H1 (cell line): ENCODE measurements at regions not wholly inside any gene's neighbourhood (a gene's known extent, or its start where the extent isn't known, plus 50 kb on each side); places are given as distances from the start of the nearest gene placed in this dataset.

ENCODE experiments used
- CTCF ChIA-PET: fragments of 300-600 bp; sonication (Branson Sonifier 250); formaldehyde crosslinking; loops from one replicate; lab custom pipeline; 2021; ENCODE audit not compliant: partially characterized antibody; lab: Charles Lee
- POLR2A ChIA-PET: fragments of 300-600 bp; sonication (Branson Sonifier 250); formaldehyde crosslinking; loops from one replicate; lab custom pipeline; 2021; ENCODE audit warnings: inconsistent platforms; ENCODE audit not compliant: partially characterized antibody; lab: Charles Lee
- DNase-seq, 2 experiments: peaks; one replicate each; pipeline versions ENCODE4 v3.0.0 to v3.0.0-alpha.2; 2010 to 2022; ENCODE audit warnings: low spot score in 2 of 2, low read depth in 1 of 2, mixed read lengths in 1 of 2
- FAIRE-seq: peaks from 2 replicates; lab custom pipeline; 2011; peaks lifted over from hg19 to GRCh38; lab: Jason Lieb, UNC
- H2AFZ ChIP-seq: 2 replicates; pipeline ENCODE4 v1.8.1; 2012; ENCODE audit warnings: low read length, inconsistent platforms
- H2AK5ac ChIP-seq: 2 replicates; pipeline ENCODE4 v1.6.1; 2013; ENCODE audit warnings: low read depth, low read length
- H2BK120ac ChIP-seq: replicated peaks from 2 replicates; pipeline ENCODE3; 2013; ENCODE audit warnings: low read depth, low read length, inconsistent platforms
- H2BK12ac ChIP-seq: 2 replicates; pipeline ENCODE4 v1.6.1; 2013; ENCODE audit warnings: low read depth, low read length
- H2BK15ac ChIP-seq: 2 replicates; pipeline ENCODE4 v1.6.1; 2013; ENCODE audit warnings: low read length
- H2BK20ac ChIP-seq: 2 replicates; pipeline ENCODE4 v1.6.1; 2013; ENCODE audit warnings: low read length
- H2BK5ac ChIP-seq: 2 replicates; pipeline ENCODE4 v1.6.1; 2013; ENCODE audit warnings: low read depth, low read length
- H3K14ac ChIP-seq: 2 replicates; pipeline ENCODE4 v1.6.1; 2013; ENCODE audit warnings: inconsistent platforms; ENCODE audit not compliant: insufficient read length
- H3K18ac ChIP-seq: 2 replicates; pipeline ENCODE4 v1.6.1; 2013; ENCODE audit warnings: low read length; ENCODE audit errors: extremely low read depth
- H3K23ac ChIP-seq: 2 replicates; pipeline ENCODE4 v1.6.1; 2013; ENCODE audit warnings: inconsistent platforms; ENCODE audit not compliant: insufficient read length
- H3K23me2 ChIP-seq: 2 replicates; pipeline ENCODE4 v1.6.1; 2013; ENCODE audit warnings: low read depth, low read length
- H3K27ac ChIP-seq: 2 replicates; pipeline ENCODE4 v1.6.1; 2011; ENCODE audit warnings: low read depth, low read length, inconsistent platforms
- H3K27me3 ChIP-seq, 4 experiments: replicated peaks in 1 of 4; 1 replicate in 1 of 4; 2 replicates in 3 of 4; pipeline versions ENCODE4 v1.6.1 to v1.8.1; 2011 to 2013; ENCODE audit warnings: low read length in 3 of 4, mild to moderate bottlenecking in 3 of 4, inconsistent platforms in 2 of 4, mixed read lengths in 2 of 4, moderate library complexity in 1 of 4; ENCODE audit not compliant: control insufficient read depth in 3 of 4, insufficient read depth in 3 of 4; ENCODE audit errors: extremely low read depth in 1 of 4
- H3K36me3 ChIP-seq, 4 experiments: 2 replicates each; pipeline versions ENCODE4 v1.6.1 to v1.8.1; 2011 to 2013; ENCODE audit warnings: mild to moderate bottlenecking in 4 of 4, low read length in 3 of 4, moderate library complexity in 2 of 4, control low read depth in 1 of 4, inconsistent platforms in 1 of 4; ENCODE audit not compliant: insufficient read depth in 4 of 4, control insufficient read depth in 2 of 4
- H3K4ac ChIP-seq: replicated peaks from 2 replicates; pipeline ENCODE3; 2013; ENCODE audit warnings: low read length, low read depth, mixed read lengths, inconsistent platforms; ENCODE audit not compliant: insufficient read length
- H3K4me1 ChIP-seq, 4 experiments: replicated peaks in 1 of 4; 1 replicate in 1 of 4; 2 replicates in 3 of 4; pipeline versions ENCODE4 v1.6.1 to v1.8.1; 2011 to 2013; ENCODE audit warnings: low read length in 3 of 4, inconsistent platforms in 2 of 4, mixed read lengths in 1 of 4; ENCODE audit not compliant: insufficient read depth in 4 of 4, control insufficient read depth in 3 of 4
- H3K4me2 ChIP-seq, 2 experiments: 2 replicates each; pipeline versions ENCODE4 v1.6.1 to v1.8.1; 2011 to 2013; ENCODE audit warnings: low read depth in 2 of 2, low read length in 2 of 2, control low read depth in 1 of 2, inconsistent platforms in 1 of 2, mild to moderate bottlenecking in 1 of 2; ENCODE audit not compliant: insufficient read depth in 1 of 2
- H3K4me3 ChIP-seq, 4 experiments: fragments of 200-600, 300-600 bp in 1 of 4; sonication (generic), shearing (Covaris generic), sonication (Bioruptor Twin) in 1 of 4; 2 replicates each; pipeline versions ENCODE4 v1.5.1 to v1.8.1; 2011 to 2016; ENCODE audit warnings: low read length in 4 of 4, low read depth in 3 of 4, control low read depth in 2 of 4, inconsistent platforms in 2 of 4, mild to moderate bottlenecking in 2 of 4, mixed read lengths in 1 of 4, moderate library complexity in 1 of 4; ENCODE audit not compliant: insufficient read depth in 2 of 4; ENCODE audit errors: extremely low read depth in 1 of 4
- H3K56ac ChIP-seq: replicated peaks from 2 replicates; pipeline ENCODE3; 2013; ENCODE audit warnings: low read depth, mild to moderate bottlenecking, mixed read lengths, low read length, inconsistent platforms; ENCODE audit not compliant: insufficient read length
- H3K79me1 ChIP-seq: 2 replicates; pipeline ENCODE4 v1.6.1; 2013; ENCODE audit warnings: low read depth, low read length, control low read depth
- H3K79me2 ChIP-seq, 2 experiments: 2 replicates each; pipeline versions ENCODE4 v1.6.1 to v1.8.1; 2012 to 2013; ENCODE audit warnings: low read length in 2 of 2, mild to moderate bottlenecking in 2 of 2, inconsistent platforms in 1 of 2; ENCODE audit not compliant: insufficient read depth in 2 of 2, control insufficient read depth in 1 of 2
- H3K9ac ChIP-seq, 4 experiments: replicated peaks in 1 of 4; 1 replicate in 1 of 4; 2 replicates in 3 of 4; pipeline versions ENCODE4 v1.6.1 to v1.8.1; 2011 to 2013; ENCODE audit warnings: low read depth in 3 of 4, low read length in 3 of 4, control low read depth in 2 of 4, mild to moderate bottlenecking in 2 of 4, moderate library complexity in 2 of 4, inconsistent platforms in 1 of 4; ENCODE audit errors: extremely low read depth in 1 of 4
- H3K9me3 ChIP-seq, 2 experiments: 2 replicates each; pipeline versions ENCODE4 v1.6.1 to v1.8.1; 2012 to 2013; ENCODE audit warnings: mild to moderate bottlenecking in 2 of 2, moderate library complexity in 2 of 2, control low read depth in 1 of 2, inconsistent platforms in 1 of 2, low read depth in 1 of 2, low read length in 1 of 2, mixed read lengths in 1 of 2; ENCODE audit not compliant: insufficient read depth in 2 of 2
- H4K20me1 ChIP-seq, 2 experiments: replicated peaks in 1 of 2; 2 replicates each; pipeline versions ENCODE3 to v1.8.1; 2011 to 2013; ENCODE audit warnings: inconsistent platforms in 2 of 2, low read length in 2 of 2, mild to moderate bottlenecking in 1 of 2; ENCODE audit not compliant: insufficient read depth in 2 of 2, control insufficient read depth in 1 of 2
- H4K5ac ChIP-seq: 2 replicates; pipeline ENCODE4 v1.6.1; 2013; ENCODE audit warnings: low read length, low read depth, mixed read lengths, inconsistent platforms; ENCODE audit not compliant: insufficient read length
- H4K8ac ChIP-seq: 2 replicates; pipeline ENCODE4 v1.8.0; 2013; ENCODE audit warnings: mild to moderate bottlenecking, moderate library complexity, low read length, inconsistent platforms; ENCODE audit not compliant: insufficient read depth; ENCODE audit errors: extremely low read depth
- H4K91ac ChIP-seq: replicated peaks from 2 replicates; pipeline ENCODE3; 2013; ENCODE audit warnings: low read length, mixed read lengths, inconsistent platforms; ENCODE audit not compliant: insufficient read length
- SIRT6 ChIP-seq: IDR thresholded peaks from one replicate; pipeline ENCODE4 v1.7.1; 2012; ENCODE audit warnings: low read length, inconsistent platforms
- SP4 ChIP-seq: IDR thresholded peaks from 2 replicates; pipeline ENCODE4 v1.6.1; 2012; ENCODE audit warnings: low read length, inconsistent platforms
- SRF ChIP-seq: IDR thresholded peaks from 2 replicates; pipeline ENCODE4 v1.6.1; 2011; ENCODE audit warnings: mild to moderate bottlenecking, low read depth, low read length, moderate library complexity
- USF2 ChIP-seq: IDR thresholded peaks from 2 replicates; pipeline ENCODE4 v1.6.1; 2011; ENCODE audit warnings: low read length, improper control_type of control experiment
- WGBS, 2 experiments: shearing (Covaris generic) in 1 of 2; methylation state at CpG; one replicate each; pipeline versions ENCODE4 v1.1.6 to v1.1.7; 2013 to 2015; ENCODE audit warnings: low lambda C conversion rate in 2 of 2, mixed read lengths in 2 of 2, inconsistent platforms in 1 of 2, low coverage in 1 of 2, missing lambda C conversion rate in 1 of 2; ENCODE audit not compliant: insufficient replicate concordance in 2 of 2, insufficient coverage in 1 of 2, insufficient read length in 1 of 2; ENCODE audit errors: extremely low coverage in 1 of 2, missing lambda C conversion rate in 1 of 2; 5-methylcytosine and 5-hydroxymethylcytosine counted together

DNA sequence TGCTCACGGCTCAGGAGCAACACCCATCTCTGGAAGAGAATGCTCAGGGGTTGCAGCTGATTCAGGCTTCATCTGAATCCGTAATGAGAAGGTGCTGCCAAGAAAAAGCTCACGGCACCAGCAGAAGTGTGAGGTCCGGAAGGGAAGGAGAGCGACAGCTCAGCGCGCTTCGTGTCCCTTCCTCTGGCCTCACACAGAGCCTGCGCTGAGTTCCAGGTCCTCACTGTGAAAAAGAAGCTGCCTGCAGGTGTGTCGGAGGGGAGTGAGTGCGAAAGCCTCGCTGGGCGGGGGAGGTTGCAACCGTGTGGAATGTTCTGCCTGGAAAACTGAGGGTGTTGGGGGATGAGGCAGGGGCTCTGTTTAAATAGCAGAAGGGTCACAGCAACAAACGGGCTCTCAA is 76.2 kb upstream of the TWIST2 start:
- Histone ChIP-seq H3K79me1 (no peaks in the 10 kb centered on the region), H3K27me3 (peaks cover 0 to 3% (median 0%) of the 10 kb centered on the region in 4 experiments; a peak in 3 of 7 replicates), H4K8ac (peak overlapping the region; percentile 73), H3K56ac (no peak overlapping the region), H3K14ac (no peak overlapping the region), H3K18ac (no peak overlapping the region), H2AK5ac (no peak overlapping the region), H3K4me1 (peaks cover 0 to 2% (median 1%) of the 10 kb centered on the region in 4 experiments; a peak in 1 of 7 replicates), H3K79me2 (no peaks in the 10 kb centered on the region), H2BK20ac (no peak overlapping the region), H3K36me3 (no peaks in the 10 kb centered on the region), H3K4me3 (no peak overlapping the region), H4K5ac (no peak overlapping the region), H2BK15ac (no peak overlapping the region), H2BK5ac (no peak overlapping the region), H3K4me2 (peak overlapping the region in 1 of 2 experiments; percentile 35; a peak in 2 of 4 replicates), H2BK120ac (no peak overlapping the region), H2AFZ (no peak overlapping the region; the same call in 1 of the 2 replicates), H4K20me1 (no peaks in the 10 kb centered on the region), H3K23ac (no peak overlapping the region), H3K9me3 (no peaks in the 10 kb centered on the region), H3K23me2 (no peaks in the 10 kb centered on the region), H4K91ac (no peak overlapping the region), H3K9ac (no peak overlapping the region), H3K4ac (no peak overlapping the region), H3K27ac (no peak overlapping the region), H2BK12ac (no peak overlapping the region)
- no peak for TF ChIP-seq SRF
- no peak for TF ChIP-seq SP4
- TF ChIP-seq SIRT6: no peak
- TF ChIP-seq USF2: no peak
- no peak for DNase-seq
- FAIRE-seq: no peak
- WGBS, 2 experiments: 82% methylated on average over 11 of the region's 15 CpGs; no CpG with 5 or more reads in 1 of the 2 experiments
- ChIA-PET CTCF (interaction anchor here (1.3 kb wide), 1 partner anchor 9 kb away, joined by 4 read pairs; no protein-coding TSS in a partner anchor), POLR2A (no interaction called here)
